ENCODE measurements at regions not wholly inside any gene's neighbourhood (a gene's known extent, or its start where the extent isn't known, plus 50 kb on each side); places are given as distances from the start of the nearest gene placed in this dataset.

GRCh38 chr20:11796026-11796425, 121.7 kb upstream of the BTBD3 start:
- Histone ChIP-seq H4K91ac (replicated peaks; ENCODE audit: insufficient read length, low read length) (no peak overlapping the region), H3K4me1 (replicated peaks in 1 of 4; ENCODE audit: control insufficient read depth in 3 of 4, insufficient read depth in 4 of 4, low read length in 3 of 4) (peaks cover 2 to 13% (median 3%) of the 10 kb centered on the region in 4 experiments; a peak in 4 of 7 replicates), H3K9ac (replicated peaks in 1 of 4; ENCODE audit: extremely low read depth in 1 of 4, low read depth in 3 of 4, low read length in 3 of 4) (no peak overlapping the region), H2BK5ac (ENCODE audit: low read depth, low read length) (no peak overlapping the region), H2BK15ac (ENCODE audit: low read length) (no peak overlapping the region), H2AK5ac (ENCODE audit: low read depth, low read length) (no peak overlapping the region), H2BK120ac (replicated peaks; ENCODE audit: low read depth, low read length) (no peak overlapping the region), H2BK20ac (ENCODE audit: low read length) (no peak overlapping the region), H3K18ac (ENCODE audit: extremely low read depth, low read length) (no peak overlapping the region), H3K27me3 (replicated peaks in 1 of 4; ENCODE audit: control insufficient read depth in 3 of 4, extremely low read depth in 1 of 4, insufficient read depth in 3 of 4, low read length in 3 of 4) (no peaks in the 10 kb centered on the region), H3K23ac (ENCODE audit: insufficient read length) (no peak overlapping the region), H3K4me3 (ENCODE audit: extremely low read depth in 1 of 4, insufficient read depth in 2 of 4, low read depth in 3 of 4, low read length in 4 of 4) (no peak overlapping the region), H4K20me1 (replicated peaks in 1 of 2; ENCODE audit: control insufficient read depth in 1 of 2, insufficient read depth in 2 of 2, low read length in 2 of 2) (no peaks in the 10 kb centered on the region), H3K79me2 (ENCODE audit: control insufficient read depth in 1 of 2, insufficient read depth in 2 of 2, low read length in 2 of 2) (no peaks in the 10 kb centered on the region), H4K8ac (ENCODE audit: extremely low read depth, insufficient read depth, low read length) (no peak overlapping the region), H2BK12ac (ENCODE audit: low read depth, low read length) (no peak overlapping the region), H2AFZ (ENCODE audit: low read length) (no peak overlapping the region), H3K9me3 (ENCODE audit: insufficient read depth in 2 of 2, low read depth in 1 of 2, low read length in 1 of 2) (no peaks in the 10 kb centered on the region), H3K4me2 (ENCODE audit: insufficient read depth in 1 of 2, low read depth in 2 of 2, low read length in 2 of 2) (no peak overlapping the region), H3K36me3 (ENCODE audit: control insufficient read depth in 2 of 4, insufficient read depth in 4 of 4, low read length in 3 of 4) (no peaks in the 10 kb centered on the region), H3K27ac (ENCODE audit: low read depth, low read length) (no peak overlapping the region), H3K4ac (replicated peaks; ENCODE audit: insufficient read length, low read depth, low read length) (no peak overlapping the region), H3K56ac (replicated peaks; ENCODE audit: insufficient read length, low read depth, low read length) (no peak overlapping the region), H4K5ac (ENCODE audit: insufficient read length, low read depth, low read length) (no peak overlapping the region), H3K79me1 (ENCODE audit: low read depth, low read length) (no peaks in the 10 kb centered on the region), H3K23me2 (ENCODE audit: low read depth, low read length) (no peaks in the 10 kb centered on the region; the same call in 1 of the 2 replicates), H3K14ac (ENCODE audit: insufficient read length) (no peak overlapping the region)
- FAIRE-seq (no peak), DNase-seq (ENCODE audit: low read depth in 1 of 2, low spot score in 2 of 2) (no peak)
- 68% methylated on average over 4 of the region's 4 CpGs; no CpG with 5 or more reads in 1 of the 2 experiments for WGBS, 2 experiments (ENCODE audit: extremely low coverage in 1 of 2, insufficient coverage in 1 of 2, insufficient read length in 1 of 2, insufficient replicate concordance in 2 of 2, low coverage in 1 of 2, low lambda C conversion rate in 2 of 2, missing lambda C conversion rate in 1 of 2)
- ChIA-PET CTCF (ENCODE audit: partially characterized antibody) (interaction anchor here (1.1 kb wide), 1 partner anchor 8 kb away, joined by 3 read pairs; no protein-coding TSS in a partner anchor), POLR2A (ENCODE audit: partially characterized antibody) (no interaction called here)
- TF ChIP-seq GABPA (IDR thresholded peaks at IDR 0.05; ENCODE audit: borderline replicate concordance, insufficient read depth, low read length) = no peak
- no peak for TF ChIP-seq POU5F1 (IDR thresholded peaks at IDR 0.05; ENCODE audit: low read depth, low read length)
- TF ChIP-seq BACH1 (IDR thresholded peaks at IDR 0.05; ENCODE audit: low read length) = no peak
- TF ChIP-seq CBX5 (IDR thresholded peaks at IDR 0.05; ENCODE audit: low read depth, low read length) = no peak
- no peak for TF ChIP-seq CTCF (IDR thresholded peaks at IDR 0.05; ENCODE audit: control extremely low read depth in 1 of 3, insufficient read depth in 1 of 3, low read depth in 1 of 3, low read length in 3 of 3)
- TF ChIP-seq SUZ12 (IDR thresholded peaks at IDR 0.05; ENCODE audit: low read length) = no peak
- no peak for TF ChIP-seq KDM4A (IDR thresholded peaks at IDR 0.05; ENCODE audit: low read depth, low read length, severe bottlenecking)
- no peak for TF ChIP-seq SIX5 (IDR thresholded peaks at IDR 0.05; ENCODE audit: low read depth, low read length)
- TF ChIP-seq SP4 (IDR thresholded peaks at IDR 0.05; ENCODE audit: low read length) = no peak
- no peak for TF ChIP-seq CHD2 (IDR thresholded peaks at IDR 0.05; ENCODE audit: low read length)

Measured in H1 (cell line).